IPS-20b (cell line): ENCODE measurements at regions not wholly inside any gene's neighbourhood (a gene's known extent, or its start where the extent isn't known, plus 50 kb on each side); places are given as distances from the start of the nearest gene placed in this dataset.

Source experiments
- H3K27ac ChIP-seq: one replicate; pipeline ENCODE4 v1.5.1; 2013; ENCODE audit warnings: low read length
- H3K27me3 ChIP-seq: 2 replicates; pipeline ENCODE4 v1.6.1; 2013; ENCODE audit warnings: mild to moderate bottlenecking, low read length, inconsistent platforms; ENCODE audit not compliant: insufficient read depth
- H3K36me3 ChIP-seq: 2 replicates; pipeline ENCODE4 v1.6.1; 2013; ENCODE audit warnings: low read depth, mild to moderate bottlenecking, inconsistent platforms, low read length, moderate library complexity; ENCODE audit not compliant: insufficient read depth
- H3K4me1 ChIP-seq: 2 replicates; pipeline ENCODE4 v1.6.1; 2013; ENCODE audit warnings: mild to moderate bottlenecking, control low read depth, inconsistent platforms, low read length, moderate library complexity; ENCODE audit not compliant: insufficient read depth
- H3K4me3 ChIP-seq: 2 replicates; pipeline ENCODE4 v1.5.1; 2013; ENCODE audit warnings: mild to moderate bottlenecking, low read length, inconsistent platforms
- H3K9ac ChIP-seq: 2 replicates; pipeline ENCODE4 v1.6.1; 2013; ENCODE audit warnings: low read depth, mild to moderate bottlenecking, inconsistent platforms, low read length, moderate library complexity
- H3K9me3 ChIP-seq: 2 replicates; pipeline ENCODE4 v1.6.1; 2013; ENCODE audit warnings: mild to moderate bottlenecking, low read depth, low read length, inconsistent platforms; ENCODE audit not compliant: insufficient read depth

- Histone ChIP-seq H3K9ac (no peak overlapping the region), H3K4me3 (no peak overlapping the region), H3K4me1 (no peaks in the 10 kb centered on the region), H3K27ac (no peak overlapping the region), H3K27me3 (no peaks in the 10 kb centered on the region), H3K36me3 (no peaks in the 10 kb centered on the region), H3K9me3 (no peaks in the 10 kb centered on the region)
These were observed 83.7 kb upstream of the ZNF469 start for GRCh38 chr16:88298833-88299745.

- Histone ChIP-seq H3K27me3 (no peaks in the 10 kb centered on the region), H3K9me3 (no peaks in the 10 kb centered on the region), H3K9ac (no peak overlapping the region), H3K36me3 (no peaks in the 10 kb centered on the region), H3K4me3 (no peak overlapping the region), H3K27ac (no peak overlapping the region), H3K4me1 (no peaks in the 10 kb centered on the region)
These were observed 82.9 kb upstream of the ZNF469 start for GRCh38 chr16:88299751-88300462.

- no peak overlapping the region for H3K27ac ChIP-seq
- no peak overlapping the region for H3K9ac ChIP-seq
- no peak overlapping the region for H3K4me3 ChIP-seq
- H3K27me3 ChIP-seq: no peaks in the 10 kb centered on the region
- no peaks in the 10 kb centered on the region for H3K4me1 ChIP-seq
- peaks cover 1% of the 10 kb centered on the region; the same call in 1 of the 2 replicates for H3K9me3 ChIP-seq
- H3K36me3 ChIP-seq: no peaks in the 10 kb centered on the region
These were observed 82.3 kb upstream of the ZNF469 start for GRCh38 chr16:88300463-88300835.

- no peak overlapping the region for H3K4me3 ChIP-seq
- H3K9me3 ChIP-seq: peaks cover 5% of the 10 kb centered on the region; the same call in 1 of the 2 replicates
- H3K9ac ChIP-seq: no peak overlapping the region
- H3K27ac ChIP-seq: no peak overlapping the region
- H3K4me1 ChIP-seq: no peaks in the 10 kb centered on the region
- H3K27me3 ChIP-seq: no peaks in the 10 kb centered on the region
- no peaks in the 10 kb centered on the region for H3K36me3 ChIP-seq
These were observed 81.3 kb upstream of the ZNF469 start for GRCh38 chr16:88301431-88301830.

- Histone ChIP-seq H3K27me3 (no peaks in the 10 kb centered on the region), H3K4me1 (no peaks in the 10 kb centered on the region), H3K4me3 (no peak overlapping the region), H3K36me3 (no peaks in the 10 kb centered on the region), H3K27ac (no peak overlapping the region), H3K9me3 (peaks cover 5% of the 10 kb centered on the region; the same call in 1 of the 2 replicates), H3K9ac (no peak overlapping the region)
These were observed 80.9 kb upstream of the ZNF469 start for GRCh38 chr16:88301886-88302285.

GRCh38 chr16:88302666-88303065 is 80.1 kb upstream of the ZNF469 start:
- H3K9ac ChIP-seq: no peak overlapping the region
- H3K9me3 ChIP-seq: peaks cover 5% of the 10 kb centered on the region; the same call in 1 of the 2 replicates
- H3K4me1 ChIP-seq: no peaks in the 10 kb centered on the region
- H3K27me3 ChIP-seq: no peaks in the 10 kb centered on the region
- no peaks in the 10 kb centered on the region for H3K36me3 ChIP-seq
- no peak overlapping the region for H3K27ac ChIP-seq
- no peak overlapping the region for H3K4me3 ChIP-seq

- Histone ChIP-seq H3K36me3 (no peaks in the 10 kb centered on the region), H3K27ac (no peak overlapping the region), H3K9ac (no peak overlapping the region), H3K4me1 (no peaks in the 10 kb centered on the region), H3K9me3 (peaks cover 8% of the 10 kb centered on the region; the same call in 1 of the 2 replicates), H3K4me3 (no peak overlapping the region), H3K27me3 (no peaks in the 10 kb centered on the region)
These were observed 79.4 kb upstream of the ZNF469 start for GRCh38 chr16:88303405-88303804.

- H3K27ac ChIP-seq: no peak overlapping the region
These were observed 78.6 kb upstream of the ZNF469 start for GRCh38 chr16:88303890-88304819.

GRCh38 chr16:88305176-88305575 is 77.6 kb upstream of the ZNF469 start:
- H3K9me3 ChIP-seq: peaks cover 8% of the 10 kb centered on the region; the same call in 1 of the 2 replicates
- no peak overlapping the region for H3K4me3 ChIP-seq
- H3K4me1 ChIP-seq: no peaks in the 10 kb centered on the region
- no peak overlapping the region for H3K9ac ChIP-seq
- H3K36me3 ChIP-seq: no peaks in the 10 kb centered on the region
- no peak overlapping the region for H3K27ac ChIP-seq
- H3K27me3 ChIP-seq: no peaks in the 10 kb centered on the region

More at GRCh38 chr16:88303890-88304819, 78.6 kb upstream of the ZNF469 start:
- Histone ChIP-seq H3K9ac (no peak overlapping the region), H3K4me1 (no peaks in the 10 kb centered on the region), H3K36me3 (no peaks in the 10 kb centered on the region), H3K9me3 (peaks cover 8% of the 10 kb centered on the region; the same call in 1 of the 2 replicates), H3K27me3 (no peaks in the 10 kb centered on the region), H3K4me3 (no peak overlapping the region)

- H3K27ac ChIP-seq: no peak overlapping the region
- no peaks in the 10 kb centered on the region for H3K27me3 ChIP-seq
- no peaks in the 10 kb centered on the region for H3K36me3 ChIP-seq
- no peak overlapping the region for H3K4me3 ChIP-seq
- H3K9me3 ChIP-seq: peaks cover 8% of the 10 kb centered on the region; the same call in 1 of the 2 replicates
- no peaks in the 10 kb centered on the region for H3K4me1 ChIP-seq
- H3K9ac ChIP-seq: no peak overlapping the region
These were observed 76.3 kb upstream of the ZNF469 start for GRCh38 chr16:88306411-88306810.

- no peak overlapping the region for H3K27ac ChIP-seq
These were observed 75.8 kb upstream of the ZNF469 start for GRCh38 chr16:88306860-88307545.

More at GRCh38 chr16:88306860-88307545, 75.8 kb upstream of the ZNF469 start:
- Histone ChIP-seq H3K9ac (no peak overlapping the region), H3K4me1 (no peaks in the 10 kb centered on the region), H3K27me3 (no peaks in the 10 kb centered on the region), H3K36me3 (no peaks in the 10 kb centered on the region), H3K9me3 (peaks cover 8% of the 10 kb centered on the region; the same call in 1 of the 2 replicates), H3K4me3 (no peak overlapping the region)
